Caco-2 (cell line): ENCODE measurements at regions not wholly inside any gene's neighbourhood (a gene's known extent, or its start where the extent isn't known, plus 50 kb on each side); places are given as distances from the start of the nearest gene placed in this dataset.

Experiments
- BruUV-seq: library from RNA; stranded (reverse); fragments of 400-500 nt; replicated peaks from 2 replicates; lab custom pipeline; 2021; lab: Mats Ljungman, UMichigan
- CTCF ChIA-PET: fragments of 300-600 bp; sonication (Branson Sonifier 250); formaldehyde crosslinking; loops from one replicate; lab custom pipeline; 2022; ENCODE audit warnings: antibody characterized with exemption; lab: Charles Lee
- POLR2A ChIA-PET: fragments of 300-600 bp; sonication (Branson Sonifier 250); formaldehyde crosslinking; loops from one replicate; lab custom pipeline; 2022; ENCODE audit warnings: antibody characterized with exemption; lab: Charles Lee
- DNase-seq, 2 experiments: peaks; one replicate each; pipeline versions ENCODE4 v3.0.0 to v3.0.0-alpha.2; 2020 to 2022
- H3K27me3 ChIP-seq: replicated peaks from 2 replicates; pipeline ENCODE4 v1.6.0; 2011; ENCODE audit warnings: low read length; ENCODE audit not compliant: control insufficient read depth, insufficient read depth
- H3K36me3 ChIP-seq: 2 replicates; pipeline ENCODE4 v1.5.1; 2011; ENCODE audit warnings: low read length; ENCODE audit not compliant: control insufficient read depth, insufficient read depth
- H3K4me1 ChIP-seq: fragments of 250-450 bp; sonication (Bioruptor Pico); 2 replicates; pipeline ENCODE4 v1.5.1; 2020; ENCODE audit warnings: mild to moderate bottlenecking
- H3K4me3 ChIP-seq: 2 replicates; pipeline ENCODE4 v1.5.1; 2011; ENCODE audit warnings: low read depth, mild to moderate bottlenecking, control low read depth, low read length
- H3K9me3 ChIP-seq: fragments of 250-450 bp; sonication (Bioruptor Pico); 2 replicates; pipeline ENCODE4 v1.5.1; 2020; ENCODE audit warnings: mild to moderate bottlenecking, moderate library complexity
- H3K27ac Mint-ChIP-seq: one replicate; pipeline ENCODE4 v1.8.0; 2022; ENCODE audit warnings: mixed read lengths; ENCODE audit not compliant: unreplicated experiment
- H3K27me3 Mint-ChIP-seq: one replicate; pipeline ENCODE4 v1.8.0; 2022; ENCODE audit warnings: mixed read lengths; ENCODE audit not compliant: insufficient read depth, unreplicated experiment
- H3K36me3 Mint-ChIP-seq: one replicate; pipeline ENCODE4 v1.8.0; 2022; ENCODE audit warnings: mild to moderate bottlenecking, mixed read lengths; ENCODE audit not compliant: insufficient read depth, unreplicated experiment
- H3K4me1 Mint-ChIP-seq: one replicate; pipeline ENCODE4 v1.8.0; 2022; ENCODE audit warnings: low read depth, mixed read lengths; ENCODE audit not compliant: unreplicated experiment
- H3K4me3 Mint-ChIP-seq: one replicate; pipeline ENCODE4 v1.8.0; 2022; ENCODE audit warnings: mild to moderate bottlenecking, moderate library complexity, mixed read lengths; ENCODE audit not compliant: unreplicated experiment
- H3K9me3 Mint-ChIP-seq: one replicate; pipeline ENCODE4 v1.8.0; 2022; ENCODE audit warnings: mixed read lengths; ENCODE audit not compliant: unreplicated experiment
- CTCF ChIP-seq, 2 experiments: fragments of 200-600 bp in 1 of 2; IDR thresholded peaks; 1 replicate in 1 of 2; 2 replicates in 1 of 2; pipeline versions ENCODE4 v1.5.1 to v1.8.0; 2011 to 2022; ENCODE audit warnings: antibody characterized with exemption in 1 of 2, control low read depth in 1 of 2, inconsistent platforms in 1 of 2, low read depth in 1 of 2, low read length in 1 of 2, mild to moderate bottlenecking in 1 of 2, moderate library complexity in 1 of 2; ENCODE audit not compliant: insufficient read depth in 1 of 2, severe bottlenecking in 1 of 2, unreplicated experiment in 1 of 2
- intact Hi-C: fragments of 100-400 bp; cut with micrococcal nuclease; formaldehyde crosslinking; loops from one replicate; pipeline ENCODE4 v1.10.0; 2022; ENCODE audit not compliant: unreplicated experiment

GRCh38 chr20:19893356-19893755, 123.8 kb upstream of the NAA20 start:
- intact Hi-C loops: no loop called here
- H3K4me3 ChIP-seq: no peak overlapping the region
- no peaks in the 10 kb centered on the region; the same call in 1 of the 2 replicates for H3K9me3 ChIP-seq
- Mint-ChIP-seq H3K27me3 (no peaks in the 10 kb centered on the region), H3K36me3 (peaks cover 8% of the 10 kb centered on the region), H3K9me3 (peaks cover 8% of the 10 kb centered on the region), H3K4me1 (peaks cover 30% of the 10 kb centered on the region), H3K27ac (no peak overlapping the region), H3K4me3 (no peak overlapping the region)
- peaks cover 37% of the 10 kb centered on the region for H3K4me1 ChIP-seq
- no TSS peak for BruUV-seq
- CTCF ChIA-PET: no interaction called here
- no peak for DNase-seq
- no peaks in the 10 kb centered on the region for H3K27me3 ChIP-seq
- POLR2A ChIA-PET: no interaction called here
- TF ChIP-seq CTCF (IDR thresholded peaks at IDR 0.05; ENCODE audit: insufficient read depth in 1 of 2, low read depth in 1 of 2, low read length in 1 of 2, severe bottlenecking in 1 of 2, unreplicated experiment in 1 of 2): no peak
- no peaks in the 10 kb centered on the region; the same call in 1 of the 2 replicates for H3K36me3 ChIP-seq

- peaks cover 8% of the 10 kb centered on the region; the same call in 1 of the 2 replicates for H3K9me3 ChIP-seq
- CTCF ChIA-PET: no interaction called here
- Mint-ChIP-seq H3K27me3 (no peaks in the 10 kb centered on the region), H3K27ac (no peak overlapping the region), H3K4me3 (no peak overlapping the region), H3K36me3 (peaks cover 8% of the 10 kb centered on the region), H3K4me1 (peaks cover 26% of the 10 kb centered on the region), H3K9me3 (peaks cover 21% of the 10 kb centered on the region)
- POLR2A ChIA-PET: no interaction called here
- peaks cover 29% of the 10 kb centered on the region for H3K4me1 ChIP-seq
- no TSS peak for BruUV-seq
- TF ChIP-seq CTCF (IDR thresholded peaks at IDR 0.05; ENCODE audit: insufficient read depth in 1 of 2, low read depth in 1 of 2, low read length in 1 of 2, severe bottlenecking in 1 of 2, unreplicated experiment in 1 of 2): no peak
- DNase-seq: no peak
- intact Hi-C loops: no loop called here
- H3K36me3 ChIP-seq: no peaks in the 10 kb centered on the region; the same call in 1 of the 2 replicates
- no peak overlapping the region for H3K4me3 ChIP-seq
- H3K27me3 ChIP-seq: no peaks in the 10 kb centered on the region
These were observed 121.4 kb upstream of the NAA20 start for GRCh38 chr20:19895761-19896160.

GRCh38 chr20:19897891-19898290, 119.3 kb upstream of the NAA20 start:
- ChIA-PET CTCF (no interaction called here), POLR2A (no interaction called here)
- Mint-ChIP-seq H3K4me1 (peaks cover 25% of the 10 kb centered on the region), H3K27ac (peak overlapping the region; percentile 51), H3K9me3 (peaks cover 14% of the 10 kb centered on the region), H3K27me3 (no peaks in the 10 kb centered on the region), H3K4me3 (no peak overlapping the region), H3K36me3 (no peaks in the 10 kb centered on the region)
- no peak for DNase-seq
- Histone ChIP-seq H3K27me3 (no peaks in the 10 kb centered on the region), H3K9me3 (peaks cover 8% of the 10 kb centered on the region; the same call in 1 of the 2 replicates), H3K36me3 (no peaks in the 10 kb centered on the region; the same call in 1 of the 2 replicates), H3K4me3 (no peak overlapping the region), H3K4me1 (peaks cover 23% of the 10 kb centered on the region)
- BruUV-seq: no TSS peak
- intact Hi-C loops: loop anchor here (1.0 to 2.0 kb wide), 2 partner anchors 8 to 79 kb away; no protein-coding TSS in a partner anchor
- no peak for TF ChIP-seq CTCF (IDR thresholded peaks at IDR 0.05; ENCODE audit: insufficient read depth in 1 of 2, low read depth in 1 of 2, low read length in 1 of 2, severe bottlenecking in 1 of 2, unreplicated experiment in 1 of 2)
